IPS-15b (cell line): ENCODE measurements at regions not wholly inside any gene's neighbourhood (a gene's known extent, or its start where the extent isn't known, plus 50 kb on each side); places are given as distances from the start of the nearest gene placed in this dataset.
"Not testable (repeated sequence)": the region's sequence is repeated elsewhere in the genome, so short reads cannot be mapped to it uniquely, and the experiment has no call there.

Source experiments
- H3K27me3 ChIP-seq: one replicate; pipeline ENCODE4 v1.6.1; 2013; ENCODE audit warnings: low read length; ENCODE audit not compliant: control insufficient read depth, insufficient read depth
- H3K36me3 ChIP-seq: one replicate; pipeline ENCODE4 v1.6.1; 2013; ENCODE audit warnings: low read length; ENCODE audit not compliant: control insufficient read depth, insufficient read depth
- H3K4me1 ChIP-seq: one replicate; pipeline ENCODE4 v1.6.1; 2013; ENCODE audit warnings: mild to moderate bottlenecking, low read length; ENCODE audit not compliant: control insufficient read depth, insufficient read depth
- H3K4me3 ChIP-seq: one replicate; pipeline ENCODE4 v1.5.1; 2013; ENCODE audit warnings: low read depth, low read length
- H3K9ac ChIP-seq: one replicate; pipeline ENCODE4 v1.6.1; 2013; ENCODE audit warnings: low read depth, mild to moderate bottlenecking, low read length
- H3K9me3 ChIP-seq: one replicate; pipeline ENCODE4 v1.6.1; 2013; ENCODE audit warnings: mild to moderate bottlenecking, low read length; ENCODE audit not compliant: control insufficient read depth, insufficient read depth

- H3K9me3 ChIP-seq, result no peaks in the 10 kb centered on the region
- no peaks in the 10 kb centered on the region for H3K27me3 ChIP-seq
These were observed 199.2 kb upstream of the NEGR1 start for GRCh38 chr1:72481420-72481970.

GRCh38 chr1:72466376-72466775 lies 184.0 kb upstream of the NEGR1 start:
- Histone ChIP-seq H3K4me3 (no peak overlapping the region), H3K9me3 (no peaks in the 10 kb centered on the region), H3K4me1 (no peaks in the 10 kb centered on the region), H3K9ac (no peak overlapping the region), H3K27me3 (no peaks in the 10 kb centered on the region), H3K36me3 (no peaks in the 10 kb centered on the region)

More at GRCh38 chr1:72481420-72481970, 199.2 kb upstream of the NEGR1 start:
- Histone ChIP-seq H3K4me3 (no peak overlapping the region), H3K9ac (no peak overlapping the region), H3K36me3 (no peaks in the 10 kb centered on the region), H3K4me1 (no peaks in the 10 kb centered on the region)

GRCh38 chr1:72462186-72462905 lies 180.0 kb upstream of the NEGR1 start:
- H3K36me3 ChIP-seq, result no peaks in the 10 kb centered on the region
- H3K9ac ChIP-seq, result no peak overlapping the region
- no peaks in the 10 kb centered on the region for H3K4me1 ChIP-seq
- no peak overlapping the region for H3K4me3 ChIP-seq
- no peaks in the 10 kb centered on the region for H3K9me3 ChIP-seq
- H3K27me3 ChIP-seq, result no peaks in the 10 kb centered on the region

GRCh38 chr1:72442262-72442661 lies 159.9 kb upstream of the NEGR1 start:
- Histone ChIP-seq H3K4me1 (no peaks in the 10 kb centered on the region), H3K36me3 (no peaks in the 10 kb centered on the region), H3K9me3 (no peaks in the 10 kb centered on the region), H3K27me3 (no peaks in the 10 kb centered on the region), H3K4me3 (no peak overlapping the region), H3K9ac (no peak overlapping the region)

- Histone ChIP-seq H3K9ac (no peak overlapping the region), H3K4me3 (no peak overlapping the region), H3K4me1 (no peaks in the 10 kb centered on the region), H3K27me3 (no peaks in the 10 kb centered on the region), H3K9me3 (no peaks in the 10 kb centered on the region), H3K36me3 (no peaks in the 10 kb centered on the region)
These were observed 156.7 kb upstream of the NEGR1 start for GRCh38 chr1:72439036-72439435.

GRCh38 chr1:72438270-72438669 lies 155.9 kb upstream of the NEGR1 start:
- Histone ChIP-seq H3K9ac (no peak overlapping the region), H3K4me3 (no peak overlapping the region), H3K36me3 (no peaks in the 10 kb centered on the region), H3K4me1 (no peaks in the 10 kb centered on the region), H3K27me3 (no peaks in the 10 kb centered on the region), H3K9me3 (no peaks in the 10 kb centered on the region)

- H3K27me3 ChIP-seq, result no peaks in the 10 kb centered on the region
- no peaks in the 10 kb centered on the region for H3K9me3 ChIP-seq
- no peak overlapping the region for H3K4me3 ChIP-seq
- no peaks in the 10 kb centered on the region for H3K36me3 ChIP-seq
- H3K9ac ChIP-seq, result no peak overlapping the region
- no peaks in the 10 kb centered on the region for H3K4me1 ChIP-seq
These were observed 152.7 kb upstream of the NEGR1 start for GRCh38 chr1:72435025-72435424.

GRCh38 chr1:72434070-72434469 lies 151.7 kb upstream of the NEGR1 start:
- Histone ChIP-seq H3K4me1 (no peaks in the 10 kb centered on the region), H3K9me3 (no peaks in the 10 kb centered on the region), H3K9ac (no peak overlapping the region), H3K36me3 (no peaks in the 10 kb centered on the region), H3K27me3 (no peaks in the 10 kb centered on the region), H3K4me3 (no peak overlapping the region)

- Histone ChIP-seq H3K36me3 (no peaks in the 10 kb centered on the region), H3K27me3 (no peaks in the 10 kb centered on the region), H3K4me3 (no peak overlapping the region), H3K4me1 (no peaks in the 10 kb centered on the region), H3K9me3 (no peaks in the 10 kb centered on the region), H3K9ac (no peak overlapping the region)
These were observed 151.3 kb upstream of the NEGR1 start for GRCh38 chr1:72433591-72433990.

GRCh38 chr1:72432645-72433267 lies 150.4 kb upstream of the NEGR1 start:
- H3K36me3 ChIP-seq, result no peaks in the 10 kb centered on the region
- no peaks in the 10 kb centered on the region for H3K9me3 ChIP-seq
- H3K4me1 ChIP-seq, result no peaks in the 10 kb centered on the region
- H3K27me3 ChIP-seq, result no peaks in the 10 kb centered on the region
- H3K9ac ChIP-seq, result no peak overlapping the region
- H3K4me3 ChIP-seq, result no peak overlapping the region

- Histone ChIP-seq H3K9me3 (no peaks in the 10 kb centered on the region), H3K9ac (no peak overlapping the region), H3K27me3 (no peaks in the 10 kb centered on the region), H3K36me3 (no peaks in the 10 kb centered on the region), H3K4me3 (no peak overlapping the region), H3K4me1 (no peaks in the 10 kb centered on the region)
These were observed 149.5 kb upstream of the NEGR1 start for GRCh38 chr1:72431810-72432209.

GRCh38 chr1:72428276-72428675 lies 145.9 kb upstream of the NEGR1 start:
- not testable (repeated sequence) for H3K27me3 ChIP-seq, H3K9me3 ChIP-seq, H3K4me1 ChIP-seq, H3K9ac ChIP-seq, H3K4me3 ChIP-seq, H3K36me3 ChIP-seq
